C4-2B (cell line): ENCODE measurements at regions not wholly inside any gene's neighbourhood (a gene's known extent, or its start where the extent isn't known, plus 50 kb on each side); places are given as distances from the start of the nearest gene placed in this dataset.

Source experiments
- CTCF ChIP-seq: fragments of 450-650 bp; conservative IDR thresholded peaks from 2 replicates; pipeline ENCODE4 v1.5.1; 2017; ENCODE audit warnings: mild to moderate bottlenecking
- ZFX ChIP-seq: fragments of 450-650 bp; IDR thresholded peaks from 2 replicates; pipeline ENCODE4 v1.6.1; 2017

GRCh38 chr18:76018210-76018609 is 476.8 kb downstream of the ZNF516 start:
- TF ChIP-seq CTCF (no peak), ZFX (no peak)
